ENCODE measurements at regions not wholly inside any gene's neighbourhood (a gene's known extent, or its start where the extent isn't known, plus 50 kb on each side); places are given as distances from the start of the nearest gene placed in this dataset.

GRCh38 chr2:220504938-220505503, 877.6 kb downstream of the SLC4A3 start:
- DNase-seq (ENCODE audit: extremely low read depth in 1 of 2, low read depth in 1 of 2), result no peak

- DNase-seq (ENCODE audit: extremely low read depth in 1 of 2, low read depth in 1 of 2), result no peak
Measured at GRCh38 chr2:220506466-220506865, 879.0 kb downstream of the SLC4A3 start.

GRCh38 chr2:220509096-220509757, 881.8 kb downstream of the SLC4A3 start:
- DNase-seq (ENCODE audit: extremely low read depth in 1 of 2, low read depth in 1 of 2), result no peak

- no peak for DNase-seq (ENCODE audit: extremely low read depth in 1 of 2, low read depth in 1 of 2)
Measured at GRCh38 chr2:220509966-220510365, 882.5 kb downstream of the SLC4A3 start.

GRCh38 chr2:220510668-220511067, 883.2 kb downstream of the SLC4A3 start:
- DNase-seq (ENCODE audit: extremely low read depth in 1 of 2, low read depth in 1 of 2), result no peak

- no peak for DNase-seq (ENCODE audit: extremely low read depth in 1 of 2, low read depth in 1 of 2)
Measured at GRCh38 chr2:220512419-220512818, 885.0 kb downstream of the SLC4A3 start.

- no peak for DNase-seq (ENCODE audit: extremely low read depth in 1 of 2, low read depth in 1 of 2)
Measured at GRCh38 chr2:220513573-220514288, 886.3 kb downstream of the SLC4A3 start.

GRCh38 chr2:220521551-220521950, 894.1 kb downstream of the SLC4A3 start:
- no peak for DNase-seq (ENCODE audit: extremely low read depth in 1 of 2, low read depth in 1 of 2)

GRCh38 chr2:220528180-220528675, 900.8 kb downstream of the SLC4A3 start:
- no peak for DNase-seq (ENCODE audit: extremely low read depth in 1 of 2, low read depth in 1 of 2)

GRCh38 chr2:220531216-220531615, 903.8 kb downstream of the SLC4A3 start:
- DNase-seq (ENCODE audit: extremely low read depth in 1 of 2, low read depth in 1 of 2), result no peak

- DNase-seq (ENCODE audit: extremely low read depth in 1 of 2, low read depth in 1 of 2), result no peak
Measured at GRCh38 chr2:220533485-220533884, 906.1 kb downstream of the SLC4A3 start.

- DNase-seq (ENCODE audit: extremely low read depth in 1 of 2, low read depth in 1 of 2), result no peak
Measured at GRCh38 chr2:220539481-220539880, 912.1 kb downstream of the SLC4A3 start.

- DNase-seq (ENCODE audit: extremely low read depth in 1 of 2, low read depth in 1 of 2), result no peak
Measured at GRCh38 chr2:220544049-220544448, 916.6 kb downstream of the SLC4A3 start.

GRCh38 chr2:220550995-220551700, 923.7 kb downstream of the SLC4A3 start:
- no peak for DNase-seq (ENCODE audit: extremely low read depth in 1 of 2, low read depth in 1 of 2)

GRCh38 chr2:220552790-220553535, 925.5 kb downstream of the SLC4A3 start:
- no peak for DNase-seq (ENCODE audit: extremely low read depth in 1 of 2, low read depth in 1 of 2)

GRCh38 chr2:220555961-220556630, 928.7 kb downstream of the SLC4A3 start:
- DNase-seq (ENCODE audit: extremely low read depth in 1 of 2, low read depth in 1 of 2), result no peak

GRCh38 chr2:220556658-220557057, 929.2 kb downstream of the SLC4A3 start:
- DNase-seq (ENCODE audit: extremely low read depth in 1 of 2, low read depth in 1 of 2), result no peak

GRCh38 chr2:220560192-220560591, 932.8 kb downstream of the SLC4A3 start:
- DNase-seq (ENCODE audit: extremely low read depth in 1 of 2, low read depth in 1 of 2), result no peak

- DNase-seq (ENCODE audit: extremely low read depth in 1 of 2, low read depth in 1 of 2), result no peak
Measured at GRCh38 chr2:220562375-220563140, 935.1 kb downstream of the SLC4A3 start.
